ENCODE measurements at regions not wholly inside any gene's neighbourhood (a gene's known extent, or its start where the extent isn't known, plus 50 kb on each side); places are given as distances from the start of the nearest gene placed in this dataset.
A peak's percentile ranks its signal among the peaks of the same experiment; 100 is the strongest.

GRCh38 chr1:73775896-73776295 is 422.1 kb downstream of the LRRIQ3 start:
- Histone ChIP-seq H3K27ac (no peak overlapping the region), H3K4me3 (no peak overlapping the region), H3K4me1 (no peaks in the 10 kb centered on the region), H3K27me3 (no peaks in the 10 kb centered on the region), H3K9me3 (no peaks in the 10 kb centered on the region), H3K36me3 (replicated peaks in 1 of 2; ENCODE audit: insufficient read depth in 1 of 2, low read depth in 2 of 2) (no peaks in the 10 kb centered on the region)
- ATAC-seq (no peak), DNase-seq (no peak)
- TF ChIP-seq POLR2A (IDR thresholded peaks at IDR 0.05): no peak
- TF ChIP-seq CTCF (IDR thresholded peaks at IDR 0.05): no peak
- intact Hi-C loops (cut with DNase I): no loop called here

GRCh38 chr1:73772941-73773340 is 425.0 kb downstream of the LRRIQ3 start:
- ATAC-seq: no peak
- WGBS, 2 donors: 59 to 63% methylated on average over 3 of the region's 3 CpGs

GRCh38 chr1:73771396-73771795 is 426.6 kb downstream of the LRRIQ3 start:
- H3K9me3 ChIP-seq: no peaks in the 10 kb centered on the region
- no peak overlapping the region for H3K27ac ChIP-seq
- TF ChIP-seq CTCF (IDR thresholded peaks at IDR 0.05): no peak
- TF ChIP-seq POLR2A (IDR thresholded peaks at IDR 0.05): no peak
- H3K27me3 ChIP-seq: no peaks in the 10 kb centered on the region
- H3K4me3 ChIP-seq: no peak overlapping the region
- H3K36me3 ChIP-seq (replicated peaks in 1 of 2; ENCODE audit: insufficient read depth in 1 of 2, low read depth in 2 of 2): no peaks in the 10 kb centered on the region
- no peak for ATAC-seq
- H3K4me1 ChIP-seq: no peaks in the 10 kb centered on the region
- DNase-seq: no peak
- intact Hi-C loops (cut with DNase I): no loop called here
- WGBS, 2 donors: 73 to 80% methylated on average over 3 to 8 of the region's 8 CpGs

More at GRCh38 chr1:73772941-73773340, 425.0 kb downstream of the LRRIQ3 start:
- DNase-seq: no peak
- intact Hi-C loops (cut with DNase I): no loop called here
- Histone ChIP-seq H3K4me3 (no peak overlapping the region), H3K9me3 (no peaks in the 10 kb centered on the region), H3K36me3 (replicated peaks in 1 of 2; ENCODE audit: insufficient read depth in 1 of 2, low read depth in 2 of 2) (no peaks in the 10 kb centered on the region), H3K27me3 (no peaks in the 10 kb centered on the region), H3K27ac (no peak overlapping the region), H3K4me1 (no peaks in the 10 kb centered on the region)
- TF ChIP-seq POLR2A (IDR thresholded peaks at IDR 0.05) (no peak), CTCF (IDR thresholded peaks at IDR 0.05) (no peak)

- peak; percentile 18 for ATAC-seq
- Histone ChIP-seq H3K9me3 (no peaks in the 10 kb centered on the region), H3K4me3 (no peak overlapping the region), H3K36me3 (replicated peaks in 1 of 2; ENCODE audit: insufficient read depth in 1 of 2, low read depth in 2 of 2) (no peaks in the 10 kb centered on the region), H3K27me3 (no peaks in the 10 kb centered on the region), H3K4me1 (no peaks in the 10 kb centered on the region), H3K27ac (no peak overlapping the region)
- no peak for TF ChIP-seq CTCF (IDR thresholded peaks at IDR 0.05)
- no peak for TF ChIP-seq POLR2A (IDR thresholded peaks at IDR 0.05)
- intact Hi-C loops (cut with DNase I): no loop called here
- WGBS, 2 donors: 67 to 73% methylated on average over 6 to 9 of the region's 10 CpGs
- no peak for DNase-seq
These were observed 427.7 kb downstream of the LRRIQ3 start for GRCh38 chr1:73770109-73770905.

GRCh38 chr1:73766786-73767348 is 431.1 kb downstream of the LRRIQ3 start:
- intact Hi-C loops (cut with DNase I): no loop called here
- Histone ChIP-seq H3K4me1 (no peaks in the 10 kb centered on the region), H3K36me3 (replicated peaks in 1 of 2; ENCODE audit: insufficient read depth in 1 of 2, low read depth in 2 of 2) (no peaks in the 10 kb centered on the region), H3K9me3 (no peaks in the 10 kb centered on the region), H3K27me3 (no peaks in the 10 kb centered on the region), H3K27ac (no peak overlapping the region), H3K4me3 (no peak overlapping the region)
- TF ChIP-seq CTCF (IDR thresholded peaks at IDR 0.05) (no peak), POLR2A (IDR thresholded peaks at IDR 0.05) (no peak)
- WGBS, 2 donors: 69 to 80% methylated on average over 3 of the region's 3 CpGs
- ATAC-seq: no peak
- DNase-seq: no peak

All from body of pancreas (tissue), 4 donors.